B cell (primary cell): ENCODE measurements at regions not wholly inside any gene's neighbourhood (a gene's known extent, or its start where the extent isn't known, plus 50 kb on each side); places are given as distances from the start of the nearest gene placed in this dataset.

Experiments
- ATAC-seq: fragments of 200-7000 bp; cut with Tn5 transposase; one replicate; pipeline ENCODE4 v1.10.0; 2021; ENCODE audit warnings: low read depth, mild to moderate bottlenecking, moderate number of reproducible peaks, moderate library complexity
- CTCF ChIA-PET: fragments of 350-600 bp; sonication (Branson Sonifier 250); formaldehyde crosslinking; loops from one replicate; lab custom pipeline; 2021; ENCODE audit warnings: antibody characterized with exemption, inconsistent platforms; lab: Charles Lee
- POLR2A ChIA-PET: fragments of 350-600 bp; sonication (Branson Sonifier 250); formaldehyde crosslinking; loops from one replicate; lab custom pipeline; 2021; ENCODE audit warnings: antibody characterized with exemption; lab: Charles Lee
- DNase-seq: peaks from one replicate; pipeline ENCODE4 v3.0.0; 2013
- H2AFZ ChIP-seq: 2 replicates; pipeline ENCODE4 v1.6.1; 2012; ENCODE audit warnings: mild to moderate bottlenecking, low read depth, low read length; ENCODE audit not compliant: insufficient read depth, poor library complexity, severe bottlenecking
- H3K27ac ChIP-seq, 2 donors: 1 replicate in 1 of 2; 2 replicates in 1 of 2; pipeline ENCODE4 v1.5.1; 2012 to 2013; ENCODE audit warnings: low read length in 2 of 2, mild to moderate bottlenecking in 2 of 2, moderate library complexity in 1 of 2
- H3K27me3 ChIP-seq, 4 experiments: fragments of 200-600 bp in 1 of 4; sonication (generic) in 1 of 4; replicated peaks in 1 of 4; 1 replicate in 2 of 4; 2 replicates in 2 of 4; pipeline versions ENCODE4 v1.6.1 to v1.7.0; 2013 to 2016; ENCODE audit warnings: low read length in 3 of 4, mild to moderate bottlenecking in 2 of 4, mixed read lengths in 1 of 4, moderate library complexity in 1 of 4; ENCODE audit not compliant: insufficient read depth in 4 of 4, control insufficient read depth in 3 of 4; ENCODE audit errors: control extremely low read depth in 1 of 4
- H3K36me3 ChIP-seq, 2 experiments: replicated peaks in 1 of 2; 1 replicate in 1 of 2; 2 replicates in 1 of 2; pipeline versions ENCODE4 v1.6.1 to v1.7.1; 2013; ENCODE audit warnings: low read length in 1 of 2; ENCODE audit not compliant: insufficient read depth in 2 of 2, control insufficient read depth in 1 of 2; ENCODE audit errors: control extremely low read depth in 1 of 2, extremely low read depth in 1 of 2
- H3K4me1 ChIP-seq, 2 donors: fragments of 200-600 bp in 1 of 2; sonication (generic) in 1 of 2; 1 replicate in 1 of 2; 2 replicates in 1 of 2; pipeline versions ENCODE4 v1.5.1 to v1.6.1; 2013 to 2017; ENCODE audit warnings: low read length in 2 of 2; ENCODE audit not compliant: control insufficient read depth in 2 of 2, insufficient read depth in 2 of 2
- H3K4me2 ChIP-seq: replicated peaks from 2 replicates; pipeline ENCODE3; 2012; ENCODE audit warnings: mild to moderate bottlenecking, low read depth, low read length; ENCODE audit not compliant: poor library complexity, severe bottlenecking
- H3K4me3 ChIP-seq, 5 experiments: fragments of 200-600 bp in 1 of 5; sonication (generic) in 1 of 5; 1 replicate in 3 of 5; 2 replicates in 2 of 5; pipeline versions ENCODE4 v1.5.1 to v1.7.0; 2011 to 2016; ENCODE audit warnings: low read length in 4 of 5, mild to moderate bottlenecking in 4 of 5, low read depth in 2 of 5, control low read depth in 1 of 5, moderate library complexity in 1 of 5; ENCODE audit not compliant: insufficient read depth in 1 of 5; ENCODE audit errors: control extremely low read depth in 1 of 5, extremely low read depth in 1 of 5
- H3K79me2 ChIP-seq: fragments of 200-600 bp; sonication (generic); one replicate; pipeline ENCODE4 v1.6.0; 2016; ENCODE audit warnings: low read length; ENCODE audit not compliant: control insufficient read depth, insufficient read depth
- H3K9ac ChIP-seq: fragments of 200-600 bp; sonication (generic); 2 replicates; pipeline ENCODE4 v1.6.1; 2017; ENCODE audit warnings: mild to moderate bottlenecking, low read length, moderate library complexity
- H3K9me3 ChIP-seq, 3 donors: one replicate each; pipeline versions ENCODE4 v1.6.1 to v1.7.1; 2013; ENCODE audit warnings: low read length in 2 of 3; ENCODE audit not compliant: control insufficient read depth in 2 of 3, insufficient read depth in 1 of 3; ENCODE audit errors: control extremely low read depth in 1 of 3
- H4K20me1 ChIP-seq: 2 replicates; pipeline ENCODE4 v1.6.0; 2012; ENCODE audit warnings: mild to moderate bottlenecking, low read length; ENCODE audit not compliant: insufficient read depth, control insufficient read depth, poor library complexity, severe bottlenecking
- H3K27ac Mint-ChIP-seq: one replicate; pipeline ENCODE4 v1.8.0; 2021; ENCODE audit warnings: mixed read lengths
- H3K27me3 Mint-ChIP-seq: one replicate; pipeline ENCODE4 v1.8.0; 2021; ENCODE audit warnings: mixed read lengths
- H3K4me1 Mint-ChIP-seq: one replicate; pipeline ENCODE4 v1.8.0; 2021; ENCODE audit warnings: mixed read lengths
- H3K4me3 Mint-ChIP-seq: one replicate; pipeline ENCODE4 v1.8.0; 2021; ENCODE audit warnings: mixed read lengths
- H3K9me3 Mint-ChIP-seq: one replicate; pipeline ENCODE4 v1.8.0; 2022; ENCODE audit warnings: mixed read lengths; ENCODE audit not compliant: insufficient read depth
- EZH2 ChIP-seq: IDR thresholded peaks from 2 replicates; pipeline ENCODE4 v1.6.1; 2012; ENCODE audit warnings: borderline replicate concordance, low read depth, mild to moderate bottlenecking, moderate library complexity, low read length; ENCODE audit not compliant: insufficient read depth, poor library complexity, severe bottlenecking
- WGBS: methylation state at CpG from one replicate; pipeline ENCODE4 v1.1.5; 2013; ENCODE audit warnings: missing lambda C conversion rate; ENCODE audit not compliant: insufficient coverage; 5-methylcytosine and 5-hydroxymethylcytosine counted together
- intact Hi-C: fragments of 100-400 bp; cut with micrococcal nuclease; formaldehyde crosslinking; loops from one replicate; pipeline ENCODE4 v1.10.0; 2022
- TF ChIP-seq, protein P1 (sequence below): fragments of 200-600 bp; IDR thresholded peaks from one replicate; pipeline ENCODE4 v1.8.0; 2022; ENCODE audit warnings: antibody characterized with exemption, mild to moderate bottlenecking

DNA sequence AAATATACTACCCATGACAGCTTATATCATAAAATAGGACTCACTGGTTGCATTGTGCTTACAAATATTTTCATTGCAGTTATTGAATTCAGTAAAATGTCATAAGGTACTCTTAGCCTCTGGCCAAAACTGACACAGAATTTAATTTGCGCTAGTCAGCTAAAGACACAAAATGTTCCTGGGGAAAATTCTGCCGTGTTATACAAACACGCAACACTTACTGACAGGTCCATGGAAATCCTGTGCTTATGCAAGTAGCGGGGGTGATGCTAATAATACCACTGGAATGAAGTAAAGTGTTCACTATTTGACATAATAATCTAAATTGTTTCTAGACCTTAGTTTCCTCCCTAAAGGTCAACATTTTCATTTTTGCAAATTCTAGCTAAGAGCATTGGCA lies 354.4 kb upstream of the RSPO3 start:
- intact Hi-C loops: no loop called here
- ATAC-seq (no peak), DNase-seq (no peak)
- POLR2A ChIA-PET: no interaction called here
- Histone ChIP-seq H3K36me3 (no peaks in the 10 kb centered on the region), H3K4me2 (no peak overlapping the region), H3K27me3 (no peaks in the 10 kb centered on the region), H3K9me3 (no peaks in the 10 kb centered on the region), H2AFZ (no peak overlapping the region), H3K27ac (no peak overlapping the region), H3K79me2 (no peaks in the 10 kb centered on the region), H3K4me3 (no peak overlapping the region), H3K9ac (no peak overlapping the region), H4K20me1 (no peaks in the 10 kb centered on the region), H3K4me1 (no peaks in the 10 kb centered on the region)
- no peak overlapping the region for H3K4me3 Mint-ChIP-seq
- no peaks in the 10 kb centered on the region for H3K27me3 Mint-ChIP-seq
- CTCF ChIA-PET: no interaction called here
- H3K27ac Mint-ChIP-seq: no peak overlapping the region
- WGBS: 100% methylated on average over 1 of the region's 4 CpGs
- TF ChIP-seq, protein P1, sequence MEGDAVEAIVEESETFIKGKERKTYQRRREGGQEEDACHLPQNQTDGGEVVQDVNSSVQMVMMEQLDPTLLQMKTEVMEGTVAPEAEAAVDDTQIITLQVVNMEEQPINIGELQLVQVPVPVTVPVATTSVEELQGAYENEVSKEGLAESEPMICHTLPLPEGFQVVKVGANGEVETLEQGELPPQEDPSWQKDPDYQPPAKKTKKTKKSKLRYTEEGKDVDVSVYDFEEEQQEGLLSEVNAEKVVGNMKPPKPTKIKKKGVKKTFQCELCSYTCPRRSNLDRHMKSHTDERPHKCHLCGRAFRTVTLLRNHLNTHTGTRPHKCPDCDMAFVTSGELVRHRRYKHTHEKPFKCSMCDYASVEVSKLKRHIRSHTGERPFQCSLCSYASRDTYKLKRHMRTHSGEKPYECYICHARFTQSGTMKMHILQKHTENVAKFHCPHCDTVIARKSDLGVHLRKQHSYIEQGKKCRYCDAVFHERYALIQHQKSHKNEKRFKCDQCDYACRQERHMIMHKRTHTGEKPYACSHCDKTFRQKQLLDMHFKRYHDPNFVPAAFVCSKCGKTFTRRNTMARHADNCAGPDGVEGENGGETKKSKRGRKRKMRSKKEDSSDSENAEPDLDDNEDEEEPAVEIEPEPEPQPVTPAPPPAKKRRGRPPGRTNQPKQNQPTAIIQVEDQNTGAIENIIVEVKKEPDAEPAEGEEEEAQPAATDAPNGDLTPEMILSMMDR: no peak
- no peak for TF ChIP-seq EZH2
- no peaks in the 10 kb centered on the region for H3K4me1 Mint-ChIP-seq
- no peaks in the 10 kb centered on the region for H3K9me3 Mint-ChIP-seq

DNA sequence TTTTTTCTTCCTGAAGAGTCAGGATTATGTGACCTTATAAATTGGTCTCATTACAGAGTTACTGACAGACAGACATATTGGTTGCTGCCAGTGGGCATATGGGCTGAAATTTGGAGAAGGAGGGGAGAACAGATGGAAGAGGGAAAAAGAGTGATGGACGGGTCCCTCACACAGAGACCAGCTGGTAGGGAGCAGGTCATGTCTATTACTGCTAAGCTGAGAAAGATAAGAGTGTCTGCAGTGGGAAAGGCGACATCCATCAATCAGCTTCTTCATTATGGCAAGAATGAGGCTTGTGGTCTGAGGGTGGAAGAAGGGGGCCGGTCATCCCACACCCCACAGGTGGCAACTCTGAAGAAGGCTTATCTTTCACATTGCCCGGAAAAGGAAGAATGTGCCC lies 353.8 kb upstream of the RSPO3 start:
- ATAC-seq (no peak), DNase-seq (no peak)
- Histone ChIP-seq H3K4me2 (no peak overlapping the region), H3K27ac (no peak overlapping the region), H3K9me3 (no peaks in the 10 kb centered on the region), H3K27me3 (no peaks in the 10 kb centered on the region), H3K9ac (no peak overlapping the region), H3K36me3 (no peaks in the 10 kb centered on the region), H2AFZ (no peak overlapping the region), H3K4me3 (no peak overlapping the region), H3K4me1 (no peaks in the 10 kb centered on the region), H4K20me1 (no peaks in the 10 kb centered on the region), H3K79me2 (no peaks in the 10 kb centered on the region)
- H3K4me3 Mint-ChIP-seq: no peak overlapping the region
- no peak for TF ChIP-seq EZH2
- TF ChIP-seq, protein P1: no peak
- H3K4me1 Mint-ChIP-seq: no peaks in the 10 kb centered on the region
- ChIA-PET POLR2A (no interaction called here), CTCF (no interaction called here)
- WGBS: 69% methylated on average over 2 of the region's 4 CpGs
- H3K9me3 Mint-ChIP-seq: no peaks in the 10 kb centered on the region
- intact Hi-C loops: no loop called here
- no peak overlapping the region for H3K27ac Mint-ChIP-seq
- no peaks in the 10 kb centered on the region for H3K27me3 Mint-ChIP-seq
